Keratinocyte (primary cell): ENCODE measurements at regions not wholly inside any gene's neighbourhood (a gene's known extent, or its start where the extent isn't known, plus 50 kb on each side); places are given as distances from the start of the nearest gene placed in this dataset.

Experiments
- DNase-seq: peaks from one replicate; pipeline ENCODE4 v3.0.0-alpha.2; 2011; ENCODE audit warnings: low read depth, missing footprints, low spot score
- FAIRE-seq: peaks from 2 replicates; lab custom pipeline; 2011; peaks lifted over from hg19 to GRCh38; lab: Jason Lieb, UNC
- H2AFZ ChIP-seq: 2 replicates; pipeline ENCODE4 v1.6.0; 2012; ENCODE audit warnings: low read length, control low read depth, inconsistent platforms; ENCODE audit not compliant: control insufficient read depth
- H3K27ac ChIP-seq: 2 replicates; pipeline ENCODE4 v1.5.1; 2011; ENCODE audit warnings: low read length; ENCODE audit not compliant: control insufficient read depth, insufficient read depth
- H3K27me3 ChIP-seq: 3 replicates; pipeline ENCODE4 v1.6.0; 2011; ENCODE audit warnings: low read length; ENCODE audit not compliant: control insufficient read depth, insufficient read depth; ENCODE audit errors: extremely low read depth
- H3K36me3 ChIP-seq, 2 experiments: 2 replicates in 1 of 2; 3 replicates in 1 of 2; pipeline ENCODE4 v1.5.1; 2011; ENCODE audit warnings: low read length in 2 of 2, mild to moderate bottlenecking in 1 of 2; ENCODE audit not compliant: control insufficient read depth in 2 of 2, insufficient read depth in 2 of 2; ENCODE audit errors: extremely low read depth in 1 of 2
- H3K4me1 ChIP-seq: 3 replicates; pipeline ENCODE4 v1.5.1; 2011; ENCODE audit warnings: low read length; ENCODE audit not compliant: control insufficient read depth, insufficient read depth; ENCODE audit errors: extremely low read depth
- H3K4me2 ChIP-seq: 3 replicates; pipeline ENCODE4 v1.6.0; 2011; ENCODE audit warnings: low read depth, low read length; ENCODE audit not compliant: control insufficient read depth, insufficient read depth; ENCODE audit errors: extremely low read depth
- H3K4me3 ChIP-seq, 3 experiments: fragments of 200-600 bp in 1 of 3; sonication (generic) in 1 of 3; 2 replicates in 2 of 3; 3 replicates in 1 of 3; pipeline ENCODE4 v1.5.1; 2011 to 2016; ENCODE audit warnings: low read length in 3 of 3, mild to moderate bottlenecking in 3 of 3, control low read depth in 2 of 3, inconsistent platforms in 1 of 3, low read depth in 1 of 3, mixed read lengths in 1 of 3, mixed run types in 1 of 3, moderate library complexity in 1 of 3; ENCODE audit not compliant: control insufficient read depth in 2 of 3, insufficient read depth in 2 of 3; ENCODE audit errors: extremely low read depth in 1 of 3
- H3K79me2 ChIP-seq: 2 replicates; pipeline ENCODE4 v1.6.0; 2012; ENCODE audit warnings: low read length; ENCODE audit not compliant: control insufficient read depth, insufficient read depth
- H3K9ac ChIP-seq: 3 replicates; pipeline ENCODE4 v1.6.0; 2011; ENCODE audit warnings: low read length; ENCODE audit not compliant: control insufficient read depth, insufficient read depth; ENCODE audit errors: extremely low read depth
- H3K9me1 ChIP-seq: 3 replicates; pipeline ENCODE4 v1.6.0; 2011; ENCODE audit warnings: low read length; ENCODE audit not compliant: control insufficient read depth, insufficient read depth; ENCODE audit errors: extremely low read depth
- H3K9me3 ChIP-seq: 2 replicates; pipeline ENCODE4 v1.5.1; 2012; ENCODE audit warnings: low read depth, low read length; ENCODE audit not compliant: control insufficient read depth
- H4K20me1 ChIP-seq: 3 replicates; pipeline ENCODE4 v1.6.0; 2011; ENCODE audit warnings: low read length; ENCODE audit not compliant: control insufficient read depth, insufficient read depth; ENCODE audit errors: extremely low read depth
- EZH2 ChIP-seq: IDR thresholded peaks from one replicate; pipeline ENCODE4 v1.6.1; 2012; ENCODE audit warnings: inconsistent platforms, mild to moderate bottlenecking, low read length, moderate library complexity
- dilution Hi-C: fragments of 300-500 bp; cut with MboI; formaldehyde crosslinking; loops from one replicate; pipeline ENCODE4 v1.7.0; 2020; ENCODE audit warnings: low sequenced_read_pairs; ENCODE audit not compliant: extremely low pct_ligation_motif_present
- TF ChIP-seq, protein P1 (sequence below), 3 experiments: IDR thresholded peaks in 1 of 3; conservative IDR thresholded peaks in 1 of 3; optimal IDR thresholded peaks in 1 of 3; 2 replicates in 2 of 3; 3 replicates in 1 of 3; pipeline versions ENCODE3 to v1.5.1; 2011; ENCODE audit warnings: low read length in 3 of 3, mild to moderate bottlenecking in 3 of 3, moderate library complexity in 2 of 3, control low read depth in 1 of 3, inconsistent platforms in 1 of 3; ENCODE audit not compliant: insufficient read depth in 2 of 3; ENCODE audit errors: extremely low read depth in 1 of 3

DNA sequence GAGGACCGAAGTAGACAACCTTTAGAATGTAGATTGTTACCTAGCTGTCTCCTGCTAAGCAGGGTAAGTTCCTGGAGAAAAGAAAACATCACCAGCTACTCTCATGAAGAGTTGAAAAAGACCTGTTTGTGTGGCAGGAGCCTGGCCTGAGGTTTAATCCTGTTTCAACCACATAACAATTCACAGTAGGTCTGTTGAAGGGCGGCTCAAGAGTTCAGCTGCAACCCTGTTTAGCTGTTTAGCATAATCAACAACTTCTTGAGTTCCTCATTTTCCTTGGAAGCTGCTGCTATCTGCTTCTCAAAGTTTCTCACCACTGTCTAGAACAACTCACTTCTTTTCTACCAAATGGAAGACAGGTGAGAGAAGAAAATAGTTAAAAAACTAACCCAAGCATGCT lies 170.4 kb upstream of the TET2 start:
- Histone ChIP-seq H3K4me1 (peaks cover 17% of the 10 kb centered on the region), H3K27ac (no peak overlapping the region), H4K20me1 (no peaks in the 10 kb centered on the region), H2AFZ (no peak overlapping the region), H3K4me3 (no peak overlapping the region), H3K4me2 (no peak overlapping the region), H3K9me3 (no peaks in the 10 kb centered on the region), H3K9me1 (no peaks in the 10 kb centered on the region), H3K79me2 (no peaks in the 10 kb centered on the region), H3K27me3 (no peaks in the 10 kb centered on the region), H3K36me3 (no peaks in the 10 kb centered on the region), H3K9ac (no peak overlapping the region)
- no peak for DNase-seq
- TF ChIP-seq EZH2 = no peak
- TF ChIP-seq, protein P1, sequence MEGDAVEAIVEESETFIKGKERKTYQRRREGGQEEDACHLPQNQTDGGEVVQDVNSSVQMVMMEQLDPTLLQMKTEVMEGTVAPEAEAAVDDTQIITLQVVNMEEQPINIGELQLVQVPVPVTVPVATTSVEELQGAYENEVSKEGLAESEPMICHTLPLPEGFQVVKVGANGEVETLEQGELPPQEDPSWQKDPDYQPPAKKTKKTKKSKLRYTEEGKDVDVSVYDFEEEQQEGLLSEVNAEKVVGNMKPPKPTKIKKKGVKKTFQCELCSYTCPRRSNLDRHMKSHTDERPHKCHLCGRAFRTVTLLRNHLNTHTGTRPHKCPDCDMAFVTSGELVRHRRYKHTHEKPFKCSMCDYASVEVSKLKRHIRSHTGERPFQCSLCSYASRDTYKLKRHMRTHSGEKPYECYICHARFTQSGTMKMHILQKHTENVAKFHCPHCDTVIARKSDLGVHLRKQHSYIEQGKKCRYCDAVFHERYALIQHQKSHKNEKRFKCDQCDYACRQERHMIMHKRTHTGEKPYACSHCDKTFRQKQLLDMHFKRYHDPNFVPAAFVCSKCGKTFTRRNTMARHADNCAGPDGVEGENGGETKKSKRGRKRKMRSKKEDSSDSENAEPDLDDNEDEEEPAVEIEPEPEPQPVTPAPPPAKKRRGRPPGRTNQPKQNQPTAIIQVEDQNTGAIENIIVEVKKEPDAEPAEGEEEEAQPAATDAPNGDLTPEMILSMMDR (optimal IDR thresholded peaks at IDR 0.05 in 1 of 3, IDR thresholded peaks at IDR 0.05 in 1 of 3, conservative IDR thresholded peaks at IDR 0.05 in 1 of 3; ENCODE audit: extremely low read depth in 1 of 3, insufficient read depth in 2 of 3, low read length in 3 of 3) = no peak
- dilution Hi-C loops = no loop called here
- no peak for FAIRE-seq

- TF ChIP-seq, protein P1 (optimal IDR thresholded peaks at IDR 0.05 in 1 of 3, IDR thresholded peaks at IDR 0.05 in 1 of 3, conservative IDR thresholded peaks at IDR 0.05 in 1 of 3; ENCODE audit: extremely low read depth in 1 of 3, insufficient read depth in 2 of 3, low read length in 3 of 3) = no peak
- TF ChIP-seq EZH2 = no peak
- Histone ChIP-seq H3K36me3 (no peaks in the 10 kb centered on the region), H3K9ac (no peak overlapping the region), H3K27ac (no peak overlapping the region), H2AFZ (peak overlapping the region; percentile 47), H3K4me2 (peak overlapping the region; percentile 45), H3K4me1 (peaks cover 10% of the 10 kb centered on the region), H3K27me3 (no peaks in the 10 kb centered on the region), H3K79me2 (no peaks in the 10 kb centered on the region), H3K9me1 (no peaks in the 10 kb centered on the region), H3K9me3 (peaks cover 4% of the 10 kb centered on the region), H3K4me3 (no peak overlapping the region), H4K20me1 (no peaks in the 10 kb centered on the region)
- dilution Hi-C loops = no loop called here
- peak; percentile 86 for FAIRE-seq
- DNase-seq = peak; percentile 71
Measured at GRCh38 chr4:104979083-104979760, 167.5 kb upstream of the TET2 start.
